ENCODE measurements at regions not wholly inside any gene's neighbourhood (a gene's known extent, or its start where the extent isn't known, plus 50 kb on each side); places are given as distances from the start of the nearest gene placed in this dataset.

DNA sequence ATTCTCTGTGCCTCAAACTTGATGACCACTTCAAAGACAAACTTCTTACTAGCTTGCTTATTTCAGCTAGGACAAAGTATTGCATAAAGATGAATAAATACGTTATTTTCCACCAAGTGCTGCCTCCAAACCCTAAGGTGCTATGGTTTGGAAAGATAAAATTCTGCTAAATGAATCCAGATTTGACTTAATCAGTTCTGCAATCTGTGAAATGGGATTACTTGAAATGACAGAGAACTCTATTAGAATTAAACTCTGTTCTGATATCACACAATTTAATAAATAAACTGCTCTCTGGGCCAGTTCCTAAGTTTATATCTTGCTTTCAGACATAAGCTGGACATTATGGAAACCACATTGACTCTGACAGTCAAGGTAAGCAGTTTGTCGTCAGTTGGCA is 338.8 kb upstream of the SEMA6D start:
- H3K9me3 ChIP-seq, result no peaks in the 10 kb centered on the region
- no peaks in the 10 kb centered on the region for H3K27me3 ChIP-seq
- TF ChIP-seq, protein P1, sequence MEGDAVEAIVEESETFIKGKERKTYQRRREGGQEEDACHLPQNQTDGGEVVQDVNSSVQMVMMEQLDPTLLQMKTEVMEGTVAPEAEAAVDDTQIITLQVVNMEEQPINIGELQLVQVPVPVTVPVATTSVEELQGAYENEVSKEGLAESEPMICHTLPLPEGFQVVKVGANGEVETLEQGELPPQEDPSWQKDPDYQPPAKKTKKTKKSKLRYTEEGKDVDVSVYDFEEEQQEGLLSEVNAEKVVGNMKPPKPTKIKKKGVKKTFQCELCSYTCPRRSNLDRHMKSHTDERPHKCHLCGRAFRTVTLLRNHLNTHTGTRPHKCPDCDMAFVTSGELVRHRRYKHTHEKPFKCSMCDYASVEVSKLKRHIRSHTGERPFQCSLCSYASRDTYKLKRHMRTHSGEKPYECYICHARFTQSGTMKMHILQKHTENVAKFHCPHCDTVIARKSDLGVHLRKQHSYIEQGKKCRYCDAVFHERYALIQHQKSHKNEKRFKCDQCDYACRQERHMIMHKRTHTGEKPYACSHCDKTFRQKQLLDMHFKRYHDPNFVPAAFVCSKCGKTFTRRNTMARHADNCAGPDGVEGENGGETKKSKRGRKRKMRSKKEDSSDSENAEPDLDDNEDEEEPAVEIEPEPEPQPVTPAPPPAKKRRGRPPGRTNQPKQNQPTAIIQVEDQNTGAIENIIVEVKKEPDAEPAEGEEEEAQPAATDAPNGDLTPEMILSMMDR (IDR thresholded peaks at IDR 0.05), result no peak
- H3K27ac ChIP-seq, result no peak overlapping the region
- H3K4me1 ChIP-seq (ENCODE audit: control insufficient read depth in 1 of 2, insufficient read depth in 1 of 2, low read depth in 1 of 2, low read length in 1 of 2), result no peaks in the 10 kb centered on the region
- no peaks in the 10 kb centered on the region for H3K36me3 ChIP-seq
- H3K4me3 ChIP-seq (ENCODE audit: low read depth in 1 of 2, low read length in 1 of 2), result no peak overlapping the region

DNA sequence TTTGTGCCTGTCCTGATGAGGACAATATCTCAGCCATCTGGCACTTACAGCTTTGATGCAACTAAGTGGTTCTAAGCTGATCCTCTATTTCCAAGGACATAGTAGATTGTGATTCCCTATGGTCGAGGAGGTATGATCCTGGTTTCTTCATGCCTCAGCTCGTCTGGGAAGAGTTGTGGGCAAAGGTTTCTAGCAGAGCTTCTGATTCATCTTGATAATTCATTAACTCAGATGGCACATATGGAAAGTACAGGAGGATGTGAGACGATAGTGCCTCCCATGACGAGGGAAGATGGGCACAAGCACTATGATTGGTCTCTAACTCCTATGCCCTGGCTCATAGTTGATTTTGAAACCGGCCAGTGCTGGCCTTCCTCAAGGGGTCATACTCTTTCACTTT is 334.2 kb upstream of the SEMA6D start:
- no peaks in the 10 kb centered on the region for H3K36me3 ChIP-seq
- TF ChIP-seq, protein P1 (IDR thresholded peaks at IDR 0.05), result no peak
- H3K4me1 ChIP-seq (ENCODE audit: control insufficient read depth in 1 of 2, insufficient read depth in 1 of 2, low read depth in 1 of 2, low read length in 1 of 2), result no peaks in the 10 kb centered on the region
- H3K9me3 ChIP-seq, result no peaks in the 10 kb centered on the region
- H3K27ac ChIP-seq, result no peak overlapping the region
- no peaks in the 10 kb centered on the region for H3K27me3 ChIP-seq
- H3K4me3 ChIP-seq (ENCODE audit: low read depth in 1 of 2, low read length in 1 of 2), result no peak overlapping the region

DNA sequence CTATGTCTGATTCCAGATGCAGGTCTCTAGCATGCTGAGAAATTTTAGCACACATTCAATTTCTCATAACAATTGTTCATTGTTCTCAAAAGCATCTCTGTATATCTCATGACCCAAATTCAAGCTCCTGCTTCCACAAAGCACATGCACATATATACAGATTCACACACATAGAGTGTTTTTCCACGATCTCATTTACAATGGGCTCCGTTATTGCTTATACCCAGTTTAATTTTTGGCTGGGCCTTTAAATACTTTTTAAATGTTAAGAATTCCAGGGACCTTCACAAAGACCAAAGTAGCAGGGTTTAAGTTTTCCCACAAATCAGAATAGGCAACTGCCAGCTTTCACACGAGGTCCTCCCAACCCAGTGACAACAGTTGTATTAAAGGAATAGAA is 333.5 kb upstream of the SEMA6D start:
- Histone ChIP-seq H3K4me1 (ENCODE audit: control insufficient read depth in 1 of 2, insufficient read depth in 1 of 2, low read depth in 1 of 2, low read length in 1 of 2) (no peaks in the 10 kb centered on the region), H3K4me3 (ENCODE audit: low read depth in 1 of 2, low read length in 1 of 2) (no peak overlapping the region), H3K27ac (no peak overlapping the region), H3K36me3 (no peaks in the 10 kb centered on the region), H3K27me3 (no peaks in the 10 kb centered on the region), H3K9me3 (no peaks in the 10 kb centered on the region)
- TF ChIP-seq, protein P1 (IDR thresholded peaks at IDR 0.05), result no peak

DNA sequence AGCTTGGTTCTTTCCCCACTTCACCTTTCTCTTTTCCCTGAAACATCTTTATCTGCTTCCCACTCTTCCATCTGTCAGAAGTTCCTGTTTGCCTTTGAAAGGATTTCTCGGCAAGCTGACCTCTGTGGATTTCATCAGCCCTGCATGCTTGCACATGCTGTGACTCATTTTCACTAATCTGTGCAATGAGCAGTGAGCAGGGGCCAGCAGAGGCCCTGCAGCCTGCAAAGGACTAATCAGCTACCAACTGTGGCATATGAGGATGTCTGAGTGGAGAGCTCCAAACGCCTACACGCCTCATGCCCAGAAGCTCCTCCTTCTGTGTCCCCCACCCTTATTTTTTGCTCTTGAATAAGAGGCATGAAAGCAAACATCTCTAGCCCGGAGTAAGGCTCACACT is 333.0 kb upstream of the SEMA6D start:
- Histone ChIP-seq H3K4me1 (ENCODE audit: control insufficient read depth in 1 of 2, insufficient read depth in 1 of 2, low read depth in 1 of 2, low read length in 1 of 2) (no peaks in the 10 kb centered on the region), H3K36me3 (no peaks in the 10 kb centered on the region), H3K9me3 (no peaks in the 10 kb centered on the region), H3K27me3 (no peaks in the 10 kb centered on the region), H3K27ac (no peak overlapping the region), H3K4me3 (ENCODE audit: low read depth in 1 of 2, low read length in 1 of 2) (no peak overlapping the region)
- TF ChIP-seq, protein P1 (IDR thresholded peaks at IDR 0.05), result no peak

DNA sequence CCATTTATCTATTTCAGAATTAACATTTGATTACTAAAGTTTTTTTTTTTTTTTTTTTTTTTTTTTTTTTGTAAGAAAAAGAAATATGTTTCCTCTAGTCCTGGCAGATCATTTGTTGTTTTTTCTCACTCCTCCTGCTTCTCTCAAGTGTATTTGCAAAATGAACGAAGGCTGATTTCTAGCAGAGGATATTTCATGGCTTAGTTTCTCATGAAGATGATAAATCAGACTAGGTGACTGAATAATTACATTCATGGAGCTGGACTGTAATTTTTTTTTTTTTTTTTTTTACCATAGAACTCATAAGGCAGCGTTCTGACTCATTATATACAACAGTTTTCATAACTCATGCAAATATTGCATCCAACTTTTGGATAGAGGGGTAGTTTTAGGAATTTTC is 332.5 kb upstream of the SEMA6D start:
- Histone ChIP-seq H3K27ac (no peak overlapping the region), H3K4me3 (ENCODE audit: low read depth in 1 of 2, low read length in 1 of 2) (no peak overlapping the region), H3K27me3 (no peaks in the 10 kb centered on the region), H3K9me3 (no peaks in the 10 kb centered on the region), H3K36me3 (no peaks in the 10 kb centered on the region), H3K4me1 (ENCODE audit: control insufficient read depth in 1 of 2, insufficient read depth in 1 of 2, low read depth in 1 of 2, low read length in 1 of 2) (no peaks in the 10 kb centered on the region)
- TF ChIP-seq, protein P1 (IDR thresholded peaks at IDR 0.05), result no peak

DNA sequence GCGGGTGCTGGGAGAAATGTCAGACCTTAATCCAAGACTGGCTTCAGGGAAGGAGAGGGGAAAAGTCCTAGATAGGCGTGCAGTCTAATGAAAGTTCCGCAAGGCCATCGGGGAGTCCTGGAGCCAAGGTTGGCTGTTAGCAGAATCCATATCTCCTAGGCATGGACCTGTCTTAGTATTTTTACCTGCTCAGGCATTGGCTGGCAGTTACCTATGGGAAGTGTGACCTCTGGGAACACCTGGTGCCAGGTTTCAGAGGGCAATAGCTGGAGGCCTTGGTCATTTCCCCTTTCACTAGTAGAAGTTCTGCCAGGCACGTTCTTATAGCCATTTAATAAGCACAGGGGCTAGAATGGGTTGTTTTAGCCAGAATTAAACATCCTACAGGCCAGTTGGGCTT is 330.8 kb upstream of the SEMA6D start:
- Histone ChIP-seq H3K9me3 (no peaks in the 10 kb centered on the region), H3K27ac (no peak overlapping the region), H3K4me3 (ENCODE audit: low read depth in 1 of 2, low read length in 1 of 2) (no peak overlapping the region), H3K4me1 (ENCODE audit: control insufficient read depth in 1 of 2, insufficient read depth in 1 of 2, low read depth in 1 of 2, low read length in 1 of 2) (no peaks in the 10 kb centered on the region), H3K27me3 (no peaks in the 10 kb centered on the region), H3K36me3 (no peaks in the 10 kb centered on the region)
- TF ChIP-seq, protein P1 (IDR thresholded peaks at IDR 0.05), result no peak

Data from neutrophil (primary cell).